Muscle of leg (tissue), 3 donors: ENCODE measurements at regions not wholly inside any gene's neighbourhood (a gene's known extent, or its start where the extent isn't known, plus 50 kb on each side); places are given as distances from the start of the nearest gene placed in this dataset.
"Not testable (repeated sequence)": the region's sequence is repeated elsewhere in the genome, so short reads cannot be mapped to it uniquely, and the experiment has no call there.

Experiments
- DNase-seq: peaks from one replicate; pipeline ENCODE4 v3.0.0; 2013
- H3K27ac ChIP-seq: one replicate; pipeline ENCODE4 v1.5.1; 2013; ENCODE audit warnings: mild to moderate bottlenecking, low read length, control low read depth
- H3K27me3 ChIP-seq: one replicate; pipeline ENCODE4 v1.6.1; 2013; ENCODE audit warnings: low read length; ENCODE audit not compliant: control insufficient read depth, insufficient read depth
- H3K36me3 ChIP-seq: one replicate; pipeline ENCODE4 v1.6.1; 2013; ENCODE audit warnings: low read length; ENCODE audit not compliant: control insufficient read depth, insufficient read depth
- H3K4me1 ChIP-seq: one replicate; pipeline ENCODE4 v1.6.1; 2013; ENCODE audit warnings: low read length; ENCODE audit not compliant: control insufficient read depth, insufficient read depth
- H3K4me3 ChIP-seq: one replicate; pipeline ENCODE4 v1.5.1; 2013; ENCODE audit warnings: low read length, control low read depth
- H3K9me3 ChIP-seq: replicated peaks from 2 replicates; pipeline ENCODE4 v1.6.1; 2013; ENCODE audit warnings: low read depth, low read length; ENCODE audit not compliant: control insufficient read depth
- WGBS: methylation state at CpG from one replicate; pipeline ENCODE4 v1.1.5; 2013; ENCODE audit warnings: missing lambda C conversion rate; ENCODE audit not compliant: insufficient coverage; 5-methylcytosine and 5-hydroxymethylcytosine counted together

DNA sequence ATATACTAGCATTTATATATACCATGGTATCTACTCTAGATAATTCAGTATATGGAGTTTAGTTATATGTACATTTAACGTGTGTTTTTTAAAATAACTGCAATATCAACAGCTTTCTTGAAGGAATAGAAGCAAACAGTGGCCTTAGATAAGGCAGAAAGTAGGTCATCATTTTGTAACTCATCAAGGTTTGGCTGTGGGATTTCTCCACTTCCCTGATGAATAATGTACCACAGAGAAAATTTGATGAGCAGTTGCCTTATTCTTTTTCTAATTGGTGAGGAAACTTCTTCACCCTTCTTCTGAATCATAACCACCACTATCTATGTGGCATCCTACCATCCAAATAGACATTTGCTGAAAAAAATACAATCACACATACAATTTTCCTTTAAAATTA, 590.2 kb upstream of the SPRY2 start:
- no peaks in the 10 kb centered on the region for H3K36me3 ChIP-seq
- DNase-seq: no peak
- WGBS: no CpG with 5 or more reads among the region's 1 CpG
- no peak overlapping the region for H3K27ac ChIP-seq
- H3K9me3 ChIP-seq: no peaks in the 10 kb centered on the region
- H3K4me3 ChIP-seq: no peak overlapping the region
- H3K27me3 ChIP-seq: no peaks in the 10 kb centered on the region
- H3K4me1 ChIP-seq: no peaks in the 10 kb centered on the region

DNA sequence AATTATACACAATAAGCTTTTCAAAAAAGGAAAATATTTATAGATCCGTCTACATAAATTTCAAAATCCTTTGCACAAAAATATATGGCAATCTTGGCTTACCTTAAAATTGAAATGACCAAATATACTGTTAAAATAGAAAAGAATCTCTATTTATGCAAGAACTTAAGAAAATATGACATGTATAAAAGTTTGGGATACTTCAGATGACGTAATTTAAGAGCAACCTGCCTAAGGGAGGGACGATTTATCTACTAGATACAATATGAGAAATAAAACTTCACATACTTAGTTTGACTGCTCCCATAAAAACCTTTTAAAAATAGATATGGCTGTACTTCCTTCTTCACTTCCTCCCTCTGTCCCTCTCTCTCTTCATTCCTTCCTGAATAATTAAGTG, 587.3 kb upstream of the SPRY2 start:
- no peak for DNase-seq
- Histone ChIP-seq H3K27ac (no peak overlapping the region), H3K4me1 (no peaks in the 10 kb centered on the region), H3K36me3 (no peaks in the 10 kb centered on the region), H3K4me3 (no peak overlapping the region), H3K9me3 (no peaks in the 10 kb centered on the region), H3K27me3 (no peaks in the 10 kb centered on the region)
- WGBS: no CpG with 5 or more reads among the region's 3 CpGs

DNA sequence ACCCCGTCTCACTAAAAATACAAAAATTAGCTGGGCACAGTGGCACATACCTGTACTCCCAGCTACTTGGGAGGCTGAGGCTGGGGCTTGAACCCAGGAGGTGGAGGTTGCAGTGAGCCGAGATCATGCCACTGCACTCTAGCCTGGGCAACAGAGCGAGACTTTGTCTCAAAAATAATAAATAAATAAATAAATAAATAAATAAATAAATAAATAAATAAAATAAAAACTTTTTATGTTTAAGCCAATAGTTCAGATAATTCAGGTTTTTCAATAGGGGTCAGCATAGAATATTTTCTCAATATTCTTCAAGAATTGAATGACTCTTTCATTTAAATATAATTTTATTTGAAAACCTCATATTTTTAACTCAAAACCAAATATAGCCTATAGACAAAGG, 585.1 kb upstream of the SPRY2 start:
- not testable (repeated sequence) for H3K4me1 ChIP-seq, H3K27ac ChIP-seq, H3K36me3 ChIP-seq, DNase-seq, H3K27me3 ChIP-seq, H3K4me3 ChIP-seq, H3K9me3 ChIP-seq
- no CpG with 5 or more reads among the region's 3 CpGs for WGBS

DNA sequence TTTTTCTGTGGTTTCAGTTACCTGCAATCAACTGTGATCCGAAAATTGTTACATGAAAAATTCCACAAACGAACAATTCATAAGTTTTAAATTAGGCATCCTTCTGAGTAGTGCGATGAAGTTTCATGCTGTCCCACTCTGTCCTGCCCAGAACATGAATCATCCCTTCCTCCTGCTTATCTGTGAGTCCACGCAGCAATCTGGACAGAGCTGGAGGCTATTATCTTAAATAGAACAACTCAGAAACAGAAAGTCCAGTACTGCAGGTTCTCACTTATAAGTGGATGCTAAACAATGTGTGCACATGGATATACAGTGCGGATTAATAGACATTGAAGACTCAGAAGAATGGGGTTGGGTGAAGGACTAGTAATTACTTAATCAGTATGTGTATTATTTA, 583.7 kb upstream of the SPRY2 start:
- Histone ChIP-seq H3K27ac (no peak overlapping the region), H3K36me3 (no peaks in the 10 kb centered on the region), H3K4me1 (peaks cover 2% of the 10 kb centered on the region), H3K4me3 (no peak overlapping the region), H3K9me3 (no peaks in the 10 kb centered on the region), H3K27me3 (no peaks in the 10 kb centered on the region)
- no peak for DNase-seq
- 83% methylated on average over 2 of the region's 5 CpGs for WGBS

DNA sequence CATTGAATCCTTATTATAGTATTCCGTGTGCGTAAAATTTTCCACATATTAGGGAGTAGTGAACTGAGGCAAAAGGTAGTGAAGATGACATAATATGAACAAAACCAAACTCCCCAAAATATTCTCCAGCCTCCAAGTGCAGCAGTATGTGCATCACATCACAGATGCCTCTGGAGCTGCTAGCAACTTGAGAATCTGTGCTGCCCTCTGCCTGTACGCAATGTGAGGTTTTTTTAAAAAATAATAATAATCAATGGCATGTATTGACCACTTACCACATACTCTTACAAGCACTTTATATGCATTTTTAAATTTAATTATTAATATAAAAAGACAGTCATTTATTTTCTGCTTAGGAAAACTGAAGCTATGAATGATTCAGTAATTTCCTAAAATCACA, 583.0 kb upstream of the SPRY2 start:
- Histone ChIP-seq H3K36me3 (no peaks in the 10 kb centered on the region), H3K4me3 (no peak overlapping the region), H3K27ac (no peak overlapping the region), H3K9me3 (no peaks in the 10 kb centered on the region), H3K4me1 (peaks cover 2% of the 10 kb centered on the region), H3K27me3 (no peaks in the 10 kb centered on the region)
- peak; percentile 34 for DNase-seq
- no CpG with 5 or more reads among the region's 3 CpGs for WGBS

DNA sequence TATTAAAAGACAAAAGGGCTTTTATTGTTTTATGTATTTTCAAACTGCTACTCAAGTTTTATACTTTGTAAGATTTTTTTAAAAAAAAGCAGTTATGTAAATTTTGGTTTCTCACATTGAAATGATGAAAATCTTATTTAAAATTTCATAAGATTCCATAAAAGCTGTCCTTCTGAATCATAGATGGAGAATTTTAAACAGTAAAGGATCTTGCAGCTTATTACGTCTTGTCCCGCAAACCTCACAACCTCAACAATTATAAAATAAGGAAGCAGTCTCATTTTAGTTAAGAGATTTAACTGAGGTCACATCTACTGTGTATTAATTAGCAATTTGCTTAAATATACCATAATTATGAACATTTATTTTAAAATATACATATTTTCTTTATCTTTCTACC, 581.0 kb upstream of the SPRY2 start:
- Histone ChIP-seq H3K27me3 (no peaks in the 10 kb centered on the region), H3K4me1 (peaks cover 2% of the 10 kb centered on the region), H3K9me3 (no peaks in the 10 kb centered on the region), H3K4me3 (no peak overlapping the region), H3K36me3 (no peaks in the 10 kb centered on the region), H3K27ac (peak overlapping the region; percentile 36)
- no peak for DNase-seq
- WGBS: no CpG with 5 or more reads among the region's 2 CpGs

DNA sequence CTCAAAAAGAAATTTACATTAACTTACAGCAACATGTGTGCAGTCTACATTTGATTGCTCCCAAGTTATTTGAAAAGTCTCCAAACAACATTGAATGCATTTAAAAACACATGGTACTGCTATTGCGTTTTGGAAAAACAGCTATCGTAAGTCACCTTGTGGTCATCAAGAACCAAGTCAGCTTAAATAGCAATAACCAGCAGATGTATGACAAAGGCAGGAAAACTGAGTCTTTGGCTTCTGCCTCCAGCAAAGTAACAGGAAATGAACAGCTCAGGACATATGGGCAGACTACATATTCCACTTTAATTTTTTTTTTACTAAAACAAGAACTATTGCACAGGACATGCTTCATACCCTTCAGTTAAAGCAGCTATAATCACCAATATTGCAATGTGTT, 580.6 kb upstream of the SPRY2 start:
- Histone ChIP-seq H3K27ac (peak overlapping the region; percentile 36), H3K9me3 (no peaks in the 10 kb centered on the region), H3K36me3 (no peaks in the 10 kb centered on the region), H3K4me1 (peaks cover 2% of the 10 kb centered on the region), H3K4me3 (no peak overlapping the region), H3K27me3 (no peaks in the 10 kb centered on the region)
- peak; percentile 90 for DNase-seq
- 10% methylated on average over 2 of the region's 2 CpGs for WGBS

DNA sequence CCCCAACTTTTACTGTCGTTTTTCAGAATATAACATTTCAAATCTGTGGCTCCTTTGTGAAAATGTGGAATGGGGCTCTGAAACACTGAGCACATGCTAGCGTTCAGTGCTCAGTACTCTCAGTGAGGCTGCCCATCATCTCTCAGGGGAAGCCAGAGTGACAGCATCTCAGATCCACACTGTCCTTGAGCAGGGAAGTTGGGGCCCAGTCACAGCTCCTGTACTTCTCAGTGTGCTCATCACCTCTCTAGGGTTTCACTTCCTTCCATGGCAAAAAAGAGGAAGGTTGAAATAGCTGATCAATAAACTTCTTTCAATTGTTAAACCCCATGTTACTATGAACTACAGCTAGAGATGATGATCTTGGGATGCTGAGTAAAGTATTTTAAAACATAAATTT, 565.9 kb upstream of the SPRY2 start:
- Histone ChIP-seq H3K36me3 (no peaks in the 10 kb centered on the region), H3K27ac (no peak overlapping the region), H3K27me3 (no peaks in the 10 kb centered on the region), H3K4me3 (no peak overlapping the region), H3K9me3 (peaks cover 4% of the 10 kb centered on the region), H3K4me1 (no peaks in the 10 kb centered on the region)
- DNase-seq: no peak
- WGBS: 83% methylated on average over 1 of the region's 2 CpGs

DNA sequence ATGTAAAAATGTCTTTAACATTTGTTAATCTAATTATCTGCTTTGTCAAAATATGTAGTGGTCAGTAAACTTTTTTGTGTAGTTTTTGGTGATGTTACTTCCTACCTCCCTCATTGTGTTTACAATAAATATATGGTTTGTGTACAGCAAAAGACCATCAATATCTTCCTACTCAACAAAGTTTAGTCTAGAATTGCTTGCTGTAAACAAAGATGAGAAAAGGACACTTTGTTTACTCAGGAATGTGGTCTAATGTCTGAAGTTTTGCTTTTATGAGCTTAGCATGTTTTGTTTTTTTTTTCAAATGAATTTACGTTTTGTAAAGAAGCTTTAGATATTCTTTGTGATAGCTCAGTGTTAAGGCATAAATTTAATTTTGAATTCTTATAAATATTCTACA, 563.5 kb upstream of the SPRY2 start:
- H3K27ac ChIP-seq: no peak overlapping the region
- no peaks in the 10 kb centered on the region for H3K36me3 ChIP-seq
- no peak overlapping the region for H3K4me3 ChIP-seq
- no CpG with 5 or more reads among the region's 1 CpG for WGBS
- no peaks in the 10 kb centered on the region for H3K9me3 ChIP-seq
- DNase-seq: no peak
- no peaks in the 10 kb centered on the region for H3K4me1 ChIP-seq
- H3K27me3 ChIP-seq: no peaks in the 10 kb centered on the region

DNA sequence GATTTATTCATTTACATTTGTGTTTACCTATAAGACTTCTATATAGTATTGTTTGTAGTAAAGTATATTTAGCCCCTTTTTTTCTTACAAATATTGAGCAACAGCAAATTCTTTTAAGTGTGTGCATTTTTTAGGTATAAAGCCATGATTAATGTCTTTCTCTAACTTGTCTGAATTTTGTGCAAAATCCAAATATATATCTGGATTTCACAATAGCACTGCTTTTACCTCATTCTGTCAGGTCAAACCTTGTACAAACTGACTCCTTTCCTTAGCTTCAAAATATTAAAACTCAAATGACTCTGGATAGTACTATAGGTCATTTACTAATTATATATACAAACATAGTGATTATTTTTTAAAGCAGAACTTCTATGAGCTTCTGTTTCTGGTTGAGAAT, 563.0 kb upstream of the SPRY2 start:
- no peaks in the 10 kb centered on the region for H3K36me3 ChIP-seq
- H3K4me1 ChIP-seq: no peaks in the 10 kb centered on the region

DNA sequence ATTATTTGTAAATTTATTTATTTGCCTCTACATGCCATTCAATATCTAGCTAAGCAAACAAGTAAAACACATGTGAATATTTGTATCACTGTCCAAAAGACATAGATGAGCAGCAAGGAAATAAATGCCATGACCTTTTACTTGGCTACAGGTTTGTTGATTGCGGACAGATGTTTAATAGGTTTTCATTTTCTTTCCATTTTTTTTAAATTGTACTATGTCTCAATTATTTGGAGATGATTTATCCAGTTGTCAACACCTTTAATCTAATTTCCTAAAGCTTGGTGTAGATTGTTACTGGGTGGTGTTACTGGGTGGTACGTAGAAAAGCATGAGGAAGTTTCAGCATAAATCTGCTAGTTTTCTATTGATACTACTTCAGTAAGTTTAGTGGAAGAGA, 560.6 kb upstream of the SPRY2 start:
- H3K27ac ChIP-seq: peak overlapping the region; percentile 85
- no peaks in the 10 kb centered on the region for H3K36me3 ChIP-seq
- peak; percentile 96 for DNase-seq
- H3K9me3 ChIP-seq: no peaks in the 10 kb centered on the region
- H3K27me3 ChIP-seq: no peaks in the 10 kb centered on the region
- no peak overlapping the region for H3K4me3 ChIP-seq
- no peaks in the 10 kb centered on the region for H3K4me1 ChIP-seq
- WGBS: no CpG with 5 or more reads among the region's 2 CpGs

More for the DNA sequence above, 563.0 kb upstream of the SPRY2 start:
- H3K27me3 ChIP-seq: no peaks in the 10 kb centered on the region
- H3K4me3 ChIP-seq: no peak overlapping the region
- H3K27ac ChIP-seq: no peak overlapping the region
- no peak for DNase-seq
- no peaks in the 10 kb centered on the region for H3K9me3 ChIP-seq
